ENCODE measurements at regions not wholly inside any gene's neighbourhood (a gene's known extent, or its start where the extent isn't known, plus 50 kb on each side); places are given as distances from the start of the nearest gene placed in this dataset.

DNA sequence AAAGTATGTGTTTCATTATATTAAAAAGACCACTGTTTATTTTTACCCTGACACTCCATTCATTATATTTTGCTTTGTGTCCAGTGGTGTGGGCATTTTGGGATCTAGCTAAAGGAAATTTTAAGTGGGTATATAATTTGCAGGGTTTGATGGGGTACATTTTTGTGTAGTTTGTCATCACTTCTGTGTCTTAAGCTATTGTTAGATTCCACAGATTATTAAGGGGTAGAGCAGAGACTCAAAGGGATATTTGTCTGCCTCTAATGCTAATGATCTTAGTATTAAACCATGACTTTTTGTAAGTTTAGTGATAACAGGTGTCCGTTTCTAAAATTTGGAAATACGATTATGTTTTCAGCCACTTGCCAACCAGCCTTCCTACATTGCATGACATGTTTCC lies 731.6 kb downstream of the BRINP1 start:
- Mint-ChIP-seq H3K27me3 (ENCODE audit: low read depth) (no peaks in the 10 kb centered on the region), H3K4me1 (ENCODE audit: low read depth) (no peaks in the 10 kb centered on the region), H3K4me3 (ENCODE audit: low read depth) (no peak overlapping the region), H3K27ac (no peak overlapping the region), H3K36me3 (ENCODE audit: low read depth) (no peaks in the 10 kb centered on the region), H3K9me3 (peaks cover 28% of the 10 kb centered on the region)
- DNase-seq (ENCODE audit: low spot score) = no peak
- intact Hi-C loops (cut with micrococcal nuclease) = no loop called here

DNA sequence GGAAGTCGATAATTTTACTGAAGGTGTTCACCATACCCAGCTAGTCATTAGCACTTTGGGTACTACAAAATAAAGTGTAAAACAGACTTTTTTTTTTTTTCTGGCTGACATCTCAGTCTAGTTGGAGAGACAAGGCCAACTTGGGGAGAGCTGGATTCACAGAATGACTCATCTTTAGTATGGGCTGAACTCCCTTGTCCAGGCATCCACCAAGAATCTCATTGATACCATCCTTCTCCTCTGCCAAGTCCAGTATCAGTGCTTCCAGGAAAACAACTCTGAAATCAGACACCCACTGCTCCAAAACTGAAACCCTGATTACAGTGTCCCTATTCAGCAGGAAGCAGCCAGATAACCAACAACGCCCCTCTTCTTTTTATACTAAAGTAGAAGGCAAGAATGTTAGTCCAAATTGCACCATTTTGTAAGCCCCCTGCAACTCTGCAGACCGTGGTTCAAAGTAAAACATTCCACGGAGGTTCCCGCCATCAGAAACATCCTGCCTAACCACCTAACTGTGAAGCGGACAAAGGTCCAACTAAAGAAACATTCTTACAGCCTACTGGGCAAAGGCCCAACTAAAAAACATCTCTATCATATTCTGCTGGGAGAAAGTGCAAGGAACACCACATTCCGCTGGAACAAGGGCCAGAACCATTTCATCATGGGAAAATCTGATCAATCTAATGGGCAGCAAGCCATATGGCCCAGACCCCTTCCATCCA lies 728.2 kb downstream of the BRINP1 start:
- no peaks in the 10 kb centered on the region for H3K4me1 Mint-ChIP-seq (ENCODE audit: low read depth)
- no peak overlapping the region for H3K4me3 Mint-ChIP-seq (ENCODE audit: low read depth)
- DNase-seq (ENCODE audit: low spot score) = no peak

DNA sequence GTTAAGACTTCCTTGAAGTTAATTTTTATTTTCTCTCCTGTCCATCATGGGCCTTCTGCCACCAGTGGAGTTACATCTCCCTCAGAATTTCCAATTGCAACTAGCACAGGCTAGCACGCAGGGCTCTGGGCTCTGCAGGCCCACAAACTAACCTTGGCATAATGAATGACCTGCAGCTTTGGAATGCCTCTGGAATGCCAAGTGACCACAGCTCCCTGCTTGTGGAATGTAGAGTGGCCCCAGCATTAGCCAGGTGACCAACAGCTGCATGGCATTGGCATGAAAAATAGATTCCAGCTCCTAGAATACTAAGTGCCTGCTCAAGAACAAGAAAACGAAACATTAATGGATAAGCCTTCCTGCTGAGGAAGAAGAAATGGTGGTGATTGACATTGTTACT lies 726.1 kb downstream of the BRINP1 start:
- Mint-ChIP-seq H3K4me3 (ENCODE audit: low read depth) (no peak overlapping the region), H3K9me3 (peaks cover 48% of the 10 kb centered on the region), H3K27ac (no peak overlapping the region), H3K4me1 (ENCODE audit: low read depth) (no peaks in the 10 kb centered on the region), H3K36me3 (ENCODE audit: low read depth) (no peaks in the 10 kb centered on the region), H3K27me3 (ENCODE audit: low read depth) (no peaks in the 10 kb centered on the region)
- no peak for DNase-seq (ENCODE audit: low spot score)
- intact Hi-C loops (cut with micrococcal nuclease) = no loop called here

More for the DNA sequence above, 728.2 kb downstream of the BRINP1 start:
- no peak overlapping the region for H3K27ac Mint-ChIP-seq
- H3K27me3 Mint-ChIP-seq (ENCODE audit: low read depth) = no peaks in the 10 kb centered on the region
- H3K9me3 Mint-ChIP-seq = peaks cover 41% of the 10 kb centered on the region
- intact Hi-C loops (cut with micrococcal nuclease) = no loop called here
- no peaks in the 10 kb centered on the region for H3K36me3 Mint-ChIP-seq (ENCODE audit: low read depth)

DNA sequence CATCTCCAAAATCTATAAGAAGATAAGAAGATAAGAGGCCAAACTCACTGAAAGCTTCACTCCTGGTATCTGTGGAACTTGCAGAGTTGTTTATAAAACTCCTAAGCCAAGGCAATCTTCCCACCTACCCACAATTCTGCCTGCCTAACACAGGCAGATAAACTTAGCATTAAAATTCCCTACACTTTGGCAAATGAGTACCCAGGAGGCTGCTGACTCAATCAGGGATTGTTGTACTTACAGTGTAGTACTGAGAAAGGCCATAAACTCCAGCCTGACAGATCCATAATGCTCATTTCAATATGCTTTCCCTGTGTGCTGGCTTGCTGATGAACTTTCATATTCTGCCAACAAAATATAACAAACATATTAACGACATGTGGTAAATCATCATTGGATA lies 725.2 kb downstream of the BRINP1 start:
- H3K36me3 Mint-ChIP-seq (ENCODE audit: low read depth) = no peaks in the 10 kb centered on the region
- H3K4me3 Mint-ChIP-seq (ENCODE audit: low read depth) = no peak overlapping the region
- H3K9me3 Mint-ChIP-seq = peaks cover 43% of the 10 kb centered on the region
- H3K27ac Mint-ChIP-seq = no peak overlapping the region
- H3K4me1 Mint-ChIP-seq (ENCODE audit: low read depth) = no peaks in the 10 kb centered on the region
- no peaks in the 10 kb centered on the region for H3K27me3 Mint-ChIP-seq (ENCODE audit: low read depth)
- no peak for DNase-seq (ENCODE audit: low spot score)
- intact Hi-C loops (cut with micrococcal nuclease) = no loop called here

DNA sequence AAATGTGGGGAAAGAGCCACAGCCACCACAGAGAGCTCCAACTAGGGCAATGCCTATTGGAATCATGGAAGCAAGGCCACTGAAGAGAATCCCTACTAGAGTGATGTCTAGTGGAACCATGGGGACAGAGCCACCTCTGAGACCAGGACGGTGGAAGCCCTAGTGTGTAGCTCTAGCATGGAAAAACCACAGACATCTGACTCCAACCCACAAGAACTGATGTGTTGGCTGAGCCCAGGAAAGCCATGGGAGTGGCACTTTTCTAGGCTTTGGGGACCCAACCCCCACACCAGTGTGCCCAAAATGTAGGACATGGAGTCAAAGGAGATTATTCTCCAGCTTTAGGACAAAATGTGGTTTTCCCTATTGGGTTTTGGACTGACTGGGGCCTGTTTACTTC lies 721.9 kb downstream of the BRINP1 start:
- Mint-ChIP-seq H3K9me3 (peaks cover 41% of the 10 kb centered on the region), H3K27ac (no peak overlapping the region), H3K4me1 (ENCODE audit: low read depth) (no peaks in the 10 kb centered on the region), H3K36me3 (ENCODE audit: low read depth) (no peaks in the 10 kb centered on the region), H3K27me3 (ENCODE audit: low read depth) (no peaks in the 10 kb centered on the region), H3K4me3 (ENCODE audit: low read depth) (no peak overlapping the region)
- DNase-seq (ENCODE audit: low spot score) = no peak
- intact Hi-C loops (cut with micrococcal nuclease) = no loop called here

DNA sequence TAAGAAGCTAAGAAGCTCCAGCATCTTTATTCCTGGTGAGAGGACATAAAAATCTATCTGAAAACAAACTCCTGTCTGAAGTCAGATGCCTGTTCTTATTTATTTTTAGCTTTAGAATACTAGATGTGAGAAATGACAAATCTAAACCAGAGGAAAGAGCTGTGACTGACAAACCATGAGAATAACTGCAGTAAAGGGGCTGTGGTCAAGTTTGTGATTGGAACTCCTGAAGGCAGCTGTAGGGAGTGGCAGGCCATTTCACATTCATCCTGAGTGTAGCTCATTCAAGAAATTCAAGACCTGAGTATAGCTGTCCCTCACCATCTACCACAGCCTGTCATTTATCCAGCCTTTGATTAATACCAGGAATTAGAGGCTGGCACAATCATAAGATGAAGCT lies 718.8 kb downstream of the BRINP1 start:
- no peak for DNase-seq (ENCODE audit: low spot score)
- Mint-ChIP-seq H3K4me3 (ENCODE audit: low read depth) (no peak overlapping the region), H3K27me3 (ENCODE audit: low read depth) (no peaks in the 10 kb centered on the region), H3K27ac (no peak overlapping the region), H3K36me3 (ENCODE audit: low read depth) (no peaks in the 10 kb centered on the region), H3K9me3 (peaks cover 26% of the 10 kb centered on the region), H3K4me1 (ENCODE audit: low read depth) (no peaks in the 10 kb centered on the region)
- intact Hi-C loops (cut with micrococcal nuclease) = no loop called here

DNA sequence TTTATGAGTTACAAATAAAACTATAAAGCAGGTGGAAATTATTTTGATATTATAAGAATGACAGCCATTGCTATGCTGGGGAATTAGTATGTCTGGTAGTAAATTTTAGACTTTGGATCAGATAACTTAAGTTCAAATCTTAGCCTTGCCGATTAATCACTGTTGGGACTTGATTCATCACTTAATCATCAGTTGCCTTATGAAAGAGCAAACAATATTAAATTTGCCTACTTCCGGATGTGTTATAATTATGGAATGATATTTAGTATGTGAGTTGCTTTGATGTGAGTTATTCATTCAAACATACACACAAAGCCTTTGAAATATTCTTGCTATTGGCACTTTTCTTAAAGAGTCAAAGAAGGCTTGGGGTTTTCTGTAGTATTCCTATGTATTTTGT lies 717.7 kb downstream of the BRINP1 start:
- Mint-ChIP-seq H3K9me3 (peaks cover 15% of the 10 kb centered on the region), H3K4me1 (ENCODE audit: low read depth) (no peaks in the 10 kb centered on the region), H3K27me3 (ENCODE audit: low read depth) (no peaks in the 10 kb centered on the region), H3K36me3 (ENCODE audit: low read depth) (no peaks in the 10 kb centered on the region), H3K4me3 (ENCODE audit: low read depth) (no peak overlapping the region), H3K27ac (no peak overlapping the region)
- no peak for DNase-seq (ENCODE audit: low spot score)
- intact Hi-C loops (cut with micrococcal nuclease) = no loop called here

DNA sequence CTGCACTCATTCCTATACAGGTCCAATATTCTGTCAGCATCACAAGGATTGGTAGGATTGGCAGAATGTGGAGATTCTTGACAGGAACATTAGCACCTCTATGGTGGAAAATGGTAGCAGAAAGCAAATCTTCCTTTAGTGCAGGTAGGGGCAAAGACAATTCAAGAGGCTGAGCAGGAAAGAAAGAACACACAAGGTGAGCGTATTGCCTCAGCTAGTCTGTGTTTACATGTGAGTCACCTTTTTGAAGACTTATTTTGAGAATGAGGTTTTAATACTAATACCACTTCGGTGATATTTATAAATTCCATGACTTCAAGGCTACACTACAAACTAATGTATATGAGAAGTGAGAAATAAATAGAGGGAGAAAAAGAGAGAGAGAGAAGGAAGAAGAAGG lies 717.0 kb downstream of the BRINP1 start:
- Mint-ChIP-seq H3K9me3 (peaks cover 12% of the 10 kb centered on the region), H3K4me3 (ENCODE audit: low read depth) (no peak overlapping the region), H3K27ac (no peak overlapping the region), H3K4me1 (ENCODE audit: low read depth) (no peaks in the 10 kb centered on the region), H3K36me3 (ENCODE audit: low read depth) (no peaks in the 10 kb centered on the region), H3K27me3 (ENCODE audit: low read depth) (no peaks in the 10 kb centered on the region)
- intact Hi-C loops (cut with micrococcal nuclease) = no loop called here
- no peak for DNase-seq (ENCODE audit: low spot score)

DNA sequence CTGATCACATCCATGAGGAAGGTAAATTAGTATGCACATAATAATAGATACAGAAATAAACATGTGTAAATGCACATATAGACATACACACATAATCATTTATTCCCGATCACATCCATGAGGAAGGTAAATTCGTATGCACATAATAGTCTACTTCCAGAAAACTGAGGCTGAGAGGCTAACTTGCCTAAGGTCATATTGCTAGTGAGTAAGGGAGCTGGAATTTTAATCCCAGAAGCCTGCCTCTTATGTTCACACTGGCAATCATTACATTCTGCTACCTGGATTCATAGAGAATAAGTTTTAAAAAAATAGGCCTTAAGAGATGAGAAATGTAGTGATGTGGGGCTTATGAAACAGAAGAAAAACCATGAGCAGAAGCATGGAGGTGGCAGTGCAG lies 716.3 kb downstream of the BRINP1 start:
- H3K9me3 Mint-ChIP-seq = peaks cover 12% of the 10 kb centered on the region
- no peaks in the 10 kb centered on the region for H3K36me3 Mint-ChIP-seq (ENCODE audit: low read depth)
- H3K4me3 Mint-ChIP-seq (ENCODE audit: low read depth) = no peak overlapping the region
- no peaks in the 10 kb centered on the region for H3K27me3 Mint-ChIP-seq (ENCODE audit: low read depth)
- intact Hi-C loops (cut with micrococcal nuclease) = no loop called here
- DNase-seq (ENCODE audit: low spot score) = no peak
- H3K4me1 Mint-ChIP-seq (ENCODE audit: low read depth) = no peaks in the 10 kb centered on the region
- H3K27ac Mint-ChIP-seq = no peak overlapping the region

DNA sequence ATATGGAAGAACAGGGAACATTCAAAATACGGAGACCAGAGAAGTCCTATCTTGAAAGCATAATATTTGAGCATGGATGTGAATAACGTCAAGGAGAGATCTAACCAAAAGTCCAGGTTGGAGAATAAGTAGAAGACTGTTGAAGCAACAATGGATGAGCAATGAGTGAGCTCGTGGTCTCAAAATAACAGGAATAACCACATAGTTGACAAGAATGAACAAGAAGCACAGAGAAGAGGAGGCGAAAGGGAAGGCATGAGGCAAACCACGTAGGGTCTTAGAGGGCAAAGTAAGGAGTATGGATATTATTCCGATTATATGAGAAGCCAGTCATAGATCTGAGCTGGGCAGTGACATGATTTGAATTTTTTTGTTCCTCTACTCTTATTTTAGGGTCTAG lies 710.2 kb downstream of the BRINP1 start:
- no peak overlapping the region for H3K4me3 Mint-ChIP-seq (ENCODE audit: low read depth)
- H3K27ac Mint-ChIP-seq = no peak overlapping the region
- H3K27me3 Mint-ChIP-seq (ENCODE audit: low read depth) = no peaks in the 10 kb centered on the region
- no peaks in the 10 kb centered on the region for H3K36me3 Mint-ChIP-seq (ENCODE audit: low read depth)
- H3K9me3 Mint-ChIP-seq = peaks cover 3% of the 10 kb centered on the region
- H3K4me1 Mint-ChIP-seq (ENCODE audit: low read depth) = no peaks in the 10 kb centered on the region
- intact Hi-C loops (cut with micrococcal nuclease) = no loop called here
- DNase-seq (ENCODE audit: low spot score) = no peak

DNA sequence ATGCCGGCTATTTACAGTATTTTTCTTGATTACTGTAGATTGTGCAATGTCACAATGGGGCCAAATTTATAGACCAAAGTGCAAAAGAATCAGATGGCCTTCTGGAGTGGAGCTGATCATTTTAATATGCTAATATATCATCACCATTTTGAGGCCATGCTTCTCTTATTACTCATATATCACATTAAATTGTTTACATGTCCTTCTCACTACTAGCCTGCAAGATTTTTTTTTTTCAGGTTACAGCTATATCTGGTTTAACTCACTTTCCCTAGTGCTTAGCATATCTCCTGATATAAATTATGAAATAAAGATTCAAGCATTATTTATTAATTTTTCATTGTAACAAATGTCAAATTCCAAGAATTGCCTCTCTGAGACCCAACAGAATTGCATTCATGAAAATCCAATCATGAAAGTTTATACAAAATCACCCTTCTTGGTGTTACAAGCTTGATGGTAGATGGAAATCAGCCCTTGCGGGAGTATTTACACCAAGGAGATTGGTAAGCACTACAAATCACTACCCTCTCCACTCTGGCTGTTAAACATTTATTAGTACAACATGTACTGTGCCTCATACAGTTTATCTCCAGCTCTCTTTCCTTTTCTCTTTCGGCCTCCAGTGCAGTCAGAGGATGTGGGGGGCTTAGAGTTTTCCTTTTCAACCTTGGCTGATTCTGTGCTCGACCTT lies 703.9 kb downstream of the BRINP1 start:
- no peaks in the 10 kb centered on the region for H3K27me3 Mint-ChIP-seq (ENCODE audit: low read depth)
- no peak overlapping the region for H3K4me3 Mint-ChIP-seq (ENCODE audit: low read depth)
- H3K36me3 Mint-ChIP-seq (ENCODE audit: low read depth) = no peaks in the 10 kb centered on the region

DNA sequence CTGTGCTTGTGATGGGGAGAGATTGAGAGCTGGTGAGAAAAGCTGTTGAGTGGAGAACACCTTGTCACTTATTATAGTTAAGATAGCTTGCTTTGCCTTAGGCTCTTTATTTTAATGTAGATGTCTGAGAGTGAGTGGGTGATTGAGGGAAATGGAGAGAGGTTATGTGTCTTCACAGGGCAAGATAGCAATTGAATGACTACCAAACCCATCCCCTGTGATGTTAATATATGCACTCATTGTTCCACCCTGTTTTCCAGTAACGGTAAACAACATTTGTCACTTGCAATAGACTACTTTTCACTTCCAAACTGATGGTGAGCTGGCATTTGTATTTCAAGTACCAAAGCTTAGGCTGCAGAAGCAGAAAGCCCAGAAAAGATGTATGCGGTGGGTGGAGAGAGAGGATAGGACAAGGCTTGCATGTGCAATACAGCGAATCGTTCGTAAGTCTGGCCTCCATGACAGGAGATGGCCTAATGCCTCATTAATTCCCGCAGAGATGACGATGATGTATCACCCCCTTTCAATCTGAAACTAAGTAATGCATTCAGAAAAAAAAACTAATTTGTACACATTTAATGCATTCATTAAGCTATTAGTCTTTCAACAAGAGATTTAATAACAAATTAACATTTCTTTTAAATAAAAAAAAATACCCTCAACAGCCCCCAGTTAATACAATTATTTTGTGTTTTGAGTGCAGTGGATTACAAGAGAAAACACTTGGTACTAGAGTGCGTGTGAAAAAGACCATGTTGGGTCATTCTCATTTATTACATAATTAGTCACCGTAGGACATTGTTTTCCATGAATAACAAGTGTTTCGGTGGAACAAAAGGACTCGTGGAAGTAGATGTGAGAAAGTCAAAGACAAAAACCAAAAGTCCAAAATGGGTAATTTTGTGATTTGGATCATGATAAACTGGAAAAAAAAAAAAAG lies 699.0 kb downstream of the BRINP1 start:
- H3K9me3 Mint-ChIP-seq = peaks cover 6% of the 10 kb centered on the region
- no peak for DNase-seq (ENCODE audit: low spot score)
- H3K27ac Mint-ChIP-seq = no peak overlapping the region
- H3K4me1 Mint-ChIP-seq (ENCODE audit: low read depth) = no peaks in the 10 kb centered on the region
- H3K4me3 Mint-ChIP-seq (ENCODE audit: low read depth) = no peak overlapping the region
- H3K36me3 Mint-ChIP-seq (ENCODE audit: low read depth) = no peaks in the 10 kb centered on the region
- H3K27me3 Mint-ChIP-seq (ENCODE audit: low read depth) = no peaks in the 10 kb centered on the region
- intact Hi-C loops (cut with micrococcal nuclease) = no loop called here

More for the DNA sequence above, 703.9 kb downstream of the BRINP1 start:
- H3K4me1 Mint-ChIP-seq (ENCODE audit: low read depth) = no peaks in the 10 kb centered on the region
- no peak overlapping the region for H3K27ac Mint-ChIP-seq
- H3K9me3 Mint-ChIP-seq = peaks cover 6% of the 10 kb centered on the region
- DNase-seq (ENCODE audit: low spot score) = no peak
- intact Hi-C loops (cut with micrococcal nuclease) = no loop called here

DNA sequence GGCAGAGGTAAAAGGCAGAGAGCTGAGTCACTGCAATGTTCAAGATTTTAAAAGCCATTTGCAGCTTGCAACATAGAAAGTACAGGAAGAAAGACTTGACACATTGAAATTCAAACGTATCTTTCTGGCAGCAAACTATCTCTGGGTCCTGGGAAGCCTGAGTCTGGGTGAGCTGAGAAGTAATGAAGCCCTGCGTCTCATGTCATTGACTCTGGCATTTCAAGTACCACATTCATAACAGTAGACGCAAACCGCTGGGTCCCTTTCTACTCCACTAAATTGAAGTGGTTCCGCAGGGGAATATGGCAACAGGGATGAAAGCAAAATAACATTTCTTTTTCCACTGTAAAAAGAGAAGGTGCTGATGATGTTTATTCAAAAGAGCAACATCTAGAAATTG lies 694.3 kb downstream of the BRINP1 start:
- H3K36me3 Mint-ChIP-seq (ENCODE audit: low read depth) = no peaks in the 10 kb centered on the region
- DNase-seq (ENCODE audit: low spot score) = no peak
- H3K4me3 Mint-ChIP-seq (ENCODE audit: low read depth) = no peak overlapping the region
- H3K4me1 Mint-ChIP-seq (ENCODE audit: low read depth) = no peaks in the 10 kb centered on the region
- H3K27ac Mint-ChIP-seq = no peak overlapping the region
- H3K27me3 Mint-ChIP-seq (ENCODE audit: low read depth) = no peaks in the 10 kb centered on the region
- no peaks in the 10 kb centered on the region for H3K9me3 Mint-ChIP-seq
- intact Hi-C loops (cut with micrococcal nuclease) = no loop called here
